ENCODE measurements at regions not wholly inside any gene's neighbourhood (a gene's known extent, or its start where the extent isn't known, plus 50 kb on each side); places are given as distances from the start of the nearest gene placed in this dataset.

- DNase-seq: no peak
These were observed 148.8 kb downstream of the ACKR3 start for GRCh38 chr2:236718207-236718992.

GRCh38 chr2:236719192-236719635, 149.6 kb downstream of the ACKR3 start:
- no peak for DNase-seq

DNA sequence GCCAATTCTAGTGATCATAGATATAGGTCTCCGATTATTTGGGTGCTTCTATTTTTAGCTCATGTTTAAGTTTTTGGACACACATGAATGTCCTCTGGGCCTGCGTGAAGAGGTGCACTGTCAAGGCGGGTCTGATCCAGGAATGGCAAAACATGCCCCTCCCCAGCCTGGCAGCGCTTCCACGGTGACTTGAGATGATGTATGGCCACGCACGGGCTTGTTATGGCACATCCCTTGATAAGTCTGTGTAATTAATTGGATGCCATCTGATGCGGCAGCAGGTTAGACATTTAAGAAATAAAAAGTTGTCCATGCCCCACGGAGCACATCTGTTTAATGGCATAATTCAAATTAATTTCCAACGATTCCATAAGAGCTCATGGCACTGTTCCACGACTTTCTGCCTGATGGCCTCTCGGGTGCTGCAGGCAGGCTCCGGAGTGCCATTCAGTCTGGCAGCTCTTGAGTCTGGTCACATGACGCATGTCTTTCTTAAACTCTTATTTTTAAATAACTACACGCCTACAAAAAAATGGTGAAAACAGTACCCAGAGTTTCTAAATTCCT, 151.4 kb downstream of the ACKR3 start:
- no peak for DNase-seq

GRCh38 chr2:236724200-236724599, 154.6 kb downstream of the ACKR3 start:
- DNase-seq: no peak

DNA sequence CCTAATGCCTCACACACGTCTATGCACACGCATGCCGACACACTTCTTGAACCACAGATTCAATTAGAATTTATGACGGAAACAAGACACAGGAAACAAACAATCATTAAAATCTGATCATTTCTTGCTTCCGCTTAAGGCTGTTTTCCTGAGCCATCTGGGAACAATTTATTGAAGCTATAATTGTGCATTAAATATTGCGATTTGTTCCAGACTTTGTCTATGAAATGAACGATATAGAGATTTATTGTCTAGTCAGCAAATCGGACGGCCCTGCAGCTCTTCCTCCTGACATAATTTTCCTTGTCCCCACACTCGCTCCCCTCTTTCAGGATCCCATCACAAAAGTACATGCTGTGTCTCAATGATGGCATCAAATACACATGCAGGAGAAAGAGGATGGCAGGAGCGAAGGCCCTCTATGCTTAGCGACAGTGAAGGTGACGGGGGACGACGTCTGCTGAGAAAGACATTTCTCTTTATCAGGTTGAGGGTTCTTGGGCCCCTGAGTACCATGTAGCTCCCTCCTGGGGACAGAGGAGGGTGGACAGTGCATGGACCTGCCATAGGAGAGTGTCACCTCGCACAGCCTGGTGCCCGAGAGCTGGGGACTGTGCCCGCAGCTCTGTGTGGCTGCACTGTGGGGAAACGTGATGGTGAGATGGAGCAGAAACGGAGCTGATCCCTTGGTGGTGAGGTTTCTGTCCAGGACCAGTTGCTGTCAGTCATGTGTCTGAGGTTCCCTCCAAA, 157.3 kb downstream of the ACKR3 start:
- DNase-seq: no peak

GRCh38 chr2:236728916-236729670, 159.5 kb downstream of the ACKR3 start:
- DNase-seq: peak; percentile 69

DNA sequence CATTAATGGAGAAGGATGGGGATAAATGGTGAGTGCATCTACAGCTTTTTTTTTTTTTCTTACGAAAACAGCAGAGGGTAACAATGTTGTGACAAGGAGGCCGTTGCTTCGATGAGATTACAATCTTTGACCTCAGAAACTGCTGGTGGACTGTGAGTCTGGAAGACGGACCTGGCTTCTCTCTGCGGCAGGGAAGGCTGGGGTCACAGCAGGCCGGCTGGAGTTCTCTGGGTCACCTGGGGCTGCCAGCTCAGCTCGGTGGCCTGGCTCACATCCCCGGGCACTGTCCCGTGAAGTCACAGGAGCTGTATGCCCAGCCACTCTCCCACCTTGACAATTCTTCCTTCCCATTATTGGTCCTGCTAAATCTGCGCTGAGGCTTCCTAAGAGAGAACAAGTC, 160.8 kb downstream of the ACKR3 start:
- no peak for DNase-seq

DNA sequence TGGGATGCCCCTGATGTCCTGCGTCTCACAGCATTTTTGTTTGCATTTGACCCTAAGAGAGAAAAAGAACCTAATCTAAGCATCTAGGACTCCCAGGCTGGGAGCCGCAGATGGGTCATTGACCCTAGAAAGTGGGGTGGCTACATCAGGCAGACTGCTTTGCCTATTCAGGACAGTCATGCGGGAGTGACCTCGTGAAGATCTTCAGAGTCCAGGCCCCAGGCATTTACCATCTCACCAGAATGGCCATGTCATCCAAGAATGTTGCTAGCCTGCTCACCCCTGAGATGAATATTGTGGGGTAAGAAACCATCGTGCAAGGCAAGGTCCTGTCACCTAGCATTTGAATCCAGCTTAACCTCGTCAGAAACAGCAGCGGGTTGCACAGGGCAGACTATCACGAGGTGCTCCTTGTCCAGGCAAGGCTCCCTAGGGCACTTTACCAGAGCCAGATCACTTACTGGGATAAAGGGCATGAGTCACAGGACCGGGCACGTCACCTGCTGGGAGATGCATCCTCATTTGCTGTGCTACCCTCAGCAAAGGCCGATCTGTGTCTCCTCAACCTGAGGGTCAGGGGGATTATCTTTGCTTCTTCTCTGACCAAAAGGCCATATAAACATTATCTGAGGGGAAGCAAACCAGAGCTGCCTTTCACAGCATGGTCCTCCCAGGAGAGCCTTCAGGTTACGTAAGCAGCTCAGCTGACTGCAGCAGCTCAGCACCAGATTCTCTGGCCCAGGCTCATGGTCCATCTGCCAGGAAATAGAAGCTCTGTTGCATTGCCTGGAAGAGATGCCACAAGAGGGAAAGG, 162.3 kb downstream of the ACKR3 start:
- peak; percentile 72 for DNase-seq

DNA sequence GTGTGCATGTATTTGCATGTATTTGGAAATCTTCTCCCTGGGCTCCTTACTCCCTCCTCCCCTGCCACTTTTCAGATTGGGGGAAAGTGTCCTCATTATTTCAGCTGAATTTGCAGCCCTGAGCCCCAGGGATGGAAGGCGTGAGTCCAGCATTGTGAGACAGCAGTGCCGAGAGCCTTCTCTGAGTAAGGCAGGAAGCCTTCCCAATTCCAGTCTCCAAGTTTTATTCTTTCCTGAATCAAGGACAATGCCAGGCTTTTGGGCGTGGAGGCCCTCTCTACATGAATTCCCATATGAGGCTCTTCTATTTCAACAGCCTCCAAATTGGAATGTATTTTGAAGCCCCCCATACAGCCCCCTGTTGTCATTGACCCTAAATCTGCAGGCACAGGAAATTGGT, 163.5 kb downstream of the ACKR3 start:
- no peak for DNase-seq

- no peak for DNase-seq
These were observed 166.2 kb downstream of the ACKR3 start for GRCh38 chr2:236735825-236736238.

- DNase-seq: no peak
These were observed 168.4 kb downstream of the ACKR3 start for GRCh38 chr2:236738030-236738429.

DNA sequence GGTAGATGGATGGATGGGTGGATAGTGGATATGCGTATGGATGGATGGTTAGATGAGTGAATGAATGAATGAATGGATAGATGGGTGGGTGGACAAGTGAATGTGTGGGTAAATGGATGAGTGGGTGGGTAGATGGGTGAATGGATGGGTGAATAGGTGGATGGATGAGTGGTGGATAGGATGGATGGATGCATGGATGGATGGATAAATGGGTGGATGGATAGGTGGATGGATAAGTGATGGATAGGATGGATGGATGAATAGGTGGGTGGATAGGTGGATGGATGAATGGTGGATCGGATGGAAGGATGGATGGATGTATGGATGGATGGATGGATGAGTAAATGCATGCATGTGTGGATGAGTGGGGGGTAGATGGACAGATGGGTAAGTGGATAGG, 169.3 kb downstream of the ACKR3 start:
- no peak for DNase-seq

DNA sequence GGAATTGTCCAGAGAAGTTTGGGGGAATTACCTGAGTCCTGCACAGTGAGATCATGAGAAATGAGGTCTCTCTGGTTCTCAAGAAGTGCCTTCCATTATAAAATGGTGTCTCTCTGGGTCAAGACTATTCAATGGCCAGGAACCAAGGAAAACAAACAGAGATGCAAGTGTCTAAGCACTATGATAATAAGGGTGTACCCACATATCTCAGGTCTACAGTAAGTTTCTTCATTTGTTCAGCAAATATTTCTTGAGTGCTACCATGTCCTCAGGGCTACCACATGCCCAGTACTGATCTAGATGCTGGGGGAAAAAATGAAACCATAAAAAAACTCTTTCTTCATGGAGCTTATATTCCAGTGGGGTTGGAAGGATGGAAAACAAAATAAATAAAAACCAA, 170.0 kb downstream of the ACKR3 start:
- DNase-seq: no peak

DNA sequence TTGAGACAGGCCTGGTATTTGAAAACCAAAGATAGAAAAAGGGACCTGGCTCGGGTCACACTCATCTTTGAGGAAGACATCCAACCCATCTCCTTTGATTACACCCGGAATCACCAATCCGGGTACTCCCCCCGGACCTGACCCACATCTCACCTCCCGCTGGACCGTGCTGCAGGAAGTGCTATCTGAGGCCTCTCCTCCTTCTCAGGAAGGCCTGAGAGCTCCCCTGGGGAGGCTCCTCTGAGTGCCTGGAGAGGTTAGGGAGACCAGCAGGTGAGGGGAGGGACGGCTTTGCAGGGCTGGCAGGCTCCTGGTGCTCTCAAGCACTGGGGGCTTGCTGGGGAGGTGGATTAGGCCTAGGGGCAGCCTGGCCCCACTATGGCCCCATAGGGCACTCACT, 170.9 kb downstream of the ACKR3 start:
- DNase-seq: no peak

GRCh38 chr2:236743039-236743920, 173.7 kb downstream of the ACKR3 start:
- DNase-seq: peak; percentile 65

- DNase-seq: no peak
These were observed 174.3 kb downstream of the ACKR3 start for GRCh38 chr2:236743921-236744280.

GRCh38 chr2:236744281-236744705, 174.7 kb downstream of the ACKR3 start:
- peak; percentile 23 for DNase-seq

- DNase-seq: no peak
These were observed 175.1 kb downstream of the ACKR3 start for GRCh38 chr2:236744716-236745115.

GRCh38 chr2:236745420-236746210, 176.0 kb downstream of the ACKR3 start:
- peak; percentile 66 for DNase-seq

DNA sequence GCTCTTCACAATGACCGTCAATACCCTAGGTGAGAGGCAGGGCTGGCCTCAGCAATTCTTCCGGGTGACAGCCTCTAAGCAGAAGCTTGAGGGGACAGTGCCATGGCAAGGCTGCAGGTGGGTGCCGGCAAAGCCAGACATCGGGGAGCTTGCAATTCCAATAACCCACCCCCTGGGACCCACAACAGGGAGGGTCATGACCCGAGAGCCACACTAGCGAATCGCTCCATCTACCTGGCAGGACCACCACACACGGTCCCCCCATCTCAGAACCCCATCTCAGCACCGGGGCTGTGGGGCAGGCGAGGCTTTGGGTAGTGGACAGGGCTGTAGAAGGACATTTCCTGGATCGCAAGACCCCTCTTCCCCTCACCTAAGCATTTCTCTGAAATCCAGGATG, 177.2 kb downstream of the ACKR3 start:
- DNase-seq: no peak
